SK-N-SH treated with all-trans-retinoic acid at 6 μM for 48 hours (cell line): ENCODE measurements at regions not wholly inside any gene's neighbourhood (a gene's known extent, or its start where the extent isn't known, plus 50 kb on each side); places are given as distances from the start of the nearest gene placed in this dataset.

Experiments used
- ATAC-seq: fragments of 200-7000 bp; cut with Tn5 transposase; 3 replicates; pipeline ENCODE4 v1.9.1; 2020; ENCODE audit warnings: mild to moderate bottlenecking, moderate library complexity
- ARNTL ChIP-seq: fragments of 450-650 bp; formaldehyde crosslinking; IDR thresholded peaks from 2 replicates; pipeline ENCODE4 v1.5.0; 2020; ENCODE audit warnings: low read depth, mild to moderate bottlenecking, moderate library complexity, borderline replicate concordance
- BACH2 ChIP-seq: fragments of 250-450 bp; sonication (Bioruptor Pico); IDR thresholded peaks from 2 replicates; pipeline ENCODE4 v1.9.0; 2021; ENCODE audit warnings: mild to moderate bottlenecking, borderline replicate concordance
- CSDC2 ChIP-seq: fragments of 250-450 bp; sonication (Bioruptor Pico); IDR thresholded peaks from 2 replicates; pipeline ENCODE4 v1.5.0; 2020; ENCODE audit warnings: mild to moderate bottlenecking, moderate library complexity
- ESRRG ChIP-seq: fragments of 250-450 bp; sonication (Bioruptor Pico); IDR thresholded peaks from 2 replicates; pipeline ENCODE4 v1.6.1; 2021; ENCODE audit warnings: mild to moderate bottlenecking
- GLIS3 ChIP-seq: fragments of 250-450 bp; sonication (Bioruptor Pico); IDR thresholded peaks from 2 replicates; pipeline ENCODE4 v1.5.0; 2020; ENCODE audit warnings: mild to moderate bottlenecking, moderate library complexity
- ISL1 ChIP-seq: fragments of 250-450 bp; sonication (Bioruptor Pico); IDR thresholded peaks from 2 replicates; pipeline ENCODE4 v2.1.2; 2022; ENCODE audit warnings: mild to moderate bottlenecking, moderate library complexity
- OSR1 ChIP-seq: fragments of 250-450 bp; sonication (Bioruptor Pico); IDR thresholded peaks from 2 replicates; pipeline ENCODE4 v1.8.0; 2022; ENCODE audit warnings: moderate library complexity, mild to moderate bottlenecking, inconsistent platforms
- PPARA ChIP-seq: fragments of 250-450 bp; sonication (Bioruptor Pico); IDR thresholded peaks from 2 replicates; pipeline ENCODE4 v1.5.0; 2020; ENCODE audit warnings: mild to moderate bottlenecking, borderline replicate concordance
- RARB ChIP-seq: fragments of 250-450 bp; sonication (Bioruptor Pico); IDR thresholded peaks from 2 replicates; pipeline ENCODE4 v1.8.0; 2021; ENCODE audit warnings: mild to moderate bottlenecking, moderate library complexity
- TOX ChIP-seq: fragments of 250-450 bp; sonication (Bioruptor Pico); IDR thresholded peaks from 2 replicates; pipeline ENCODE4 v1.8.0; 2021; ENCODE audit warnings: mild to moderate bottlenecking, moderate library complexity, borderline replicate concordance
- ZC3H10 ChIP-seq: fragments of 250-450 bp; sonication (Bioruptor Pico); IDR thresholded peaks from 2 replicates; pipeline ENCODE4 v1.5.1; 2021; ENCODE audit warnings: mild to moderate bottlenecking, moderate library complexity
- ZFP3 ChIP-seq: fragments of 250-450 bp; sonication (Bioruptor Pico); IDR thresholded peaks from 2 replicates; pipeline ENCODE4 v1.5.0; 2020; ENCODE audit warnings: mild to moderate bottlenecking, moderate library complexity
- ZFP30 ChIP-seq: fragments of 450-650 bp; formaldehyde crosslinking; IDR thresholded peaks from 2 replicates; pipeline ENCODE4 v1.5.0; 2022; ENCODE audit warnings: mild to moderate bottlenecking, moderate library complexity
- ZNF565 ChIP-seq: fragments of 450-650 bp; formaldehyde crosslinking; conservative IDR thresholded peaks from 2 replicates; pipeline ENCODE4 v1.5.0; 2020; ENCODE audit warnings: low read depth, mild to moderate bottlenecking, moderate library complexity
- ZNF70 ChIP-seq: fragments of 450-650 bp; formaldehyde crosslinking; IDR thresholded peaks from 2 replicates; pipeline ENCODE4 v1.5.0; 2020; ENCODE audit warnings: mild to moderate bottlenecking, moderate library complexity
- ZNF8 ChIP-seq: fragments of 450-650 bp; formaldehyde crosslinking; IDR thresholded peaks from 2 replicates; pipeline ENCODE4 v1.5.0; 2020; ENCODE audit warnings: mild to moderate bottlenecking, moderate library complexity
- TF ChIP-seq, protein P1 (sequence below): fragments of 250-450 bp; sonication (Bioruptor Pico); IDR thresholded peaks from 2 replicates; pipeline ENCODE4 v1.5.0; 2020; ENCODE audit warnings: mild to moderate bottlenecking, moderate library complexity
- TF ChIP-seq, protein P2 (sequence below): fragments of 250-450 bp; sonication (Bioruptor Pico); IDR thresholded peaks from 2 replicates; pipeline ENCODE4 v1.5.1; 2021; ENCODE audit warnings: mild to moderate bottlenecking, moderate library complexity
- TF ChIP-seq, protein P3 (sequence below): fragments of 250-450 bp; sonication (Bioruptor Pico); IDR thresholded peaks from 2 replicates; pipeline ENCODE4 v1.8.0; 2020; ENCODE audit warnings: mild to moderate bottlenecking, moderate library complexity, borderline replicate concordance
- TF ChIP-seq, protein P4 (sequence below): fragments of 250-450 bp; sonication (Bioruptor Pico); IDR thresholded peaks from 2 replicates; pipeline ENCODE4 v1.5.1; 2020; ENCODE audit warnings: low read depth, mild to moderate bottlenecking, moderate library complexity

DNA sequence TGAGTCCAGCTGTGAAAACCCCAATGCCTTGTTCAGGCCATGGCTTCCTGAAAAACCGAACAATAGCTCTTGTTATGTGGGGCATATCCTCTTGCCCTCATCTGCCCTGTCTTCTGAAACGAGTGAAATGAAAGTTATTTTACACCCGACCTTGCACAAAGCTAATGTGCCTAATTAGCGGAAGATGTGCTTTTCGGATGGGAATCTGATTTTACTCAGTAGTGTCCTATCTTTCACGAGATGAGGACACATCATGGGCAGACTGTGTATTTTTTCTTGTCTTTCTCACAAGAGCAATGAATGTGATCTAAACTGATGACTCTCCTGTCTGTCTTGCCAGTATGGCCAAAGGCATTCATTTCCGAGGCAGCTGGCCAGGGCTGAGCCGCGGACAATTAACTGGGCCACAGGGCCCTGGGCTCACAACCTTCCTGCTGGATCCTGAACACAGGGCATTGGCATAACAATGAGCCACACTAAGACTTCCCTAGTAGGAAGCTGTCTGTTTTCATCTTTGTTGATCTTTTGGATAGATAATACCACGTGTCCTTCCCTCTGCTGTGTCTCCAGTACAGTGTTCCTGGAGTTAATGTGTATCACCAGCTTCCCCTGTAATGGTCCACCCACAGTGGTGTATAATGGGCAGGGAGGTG is 86.0 kb upstream of the HIF1A start:
- TF ChIP-seq, protein P1, sequence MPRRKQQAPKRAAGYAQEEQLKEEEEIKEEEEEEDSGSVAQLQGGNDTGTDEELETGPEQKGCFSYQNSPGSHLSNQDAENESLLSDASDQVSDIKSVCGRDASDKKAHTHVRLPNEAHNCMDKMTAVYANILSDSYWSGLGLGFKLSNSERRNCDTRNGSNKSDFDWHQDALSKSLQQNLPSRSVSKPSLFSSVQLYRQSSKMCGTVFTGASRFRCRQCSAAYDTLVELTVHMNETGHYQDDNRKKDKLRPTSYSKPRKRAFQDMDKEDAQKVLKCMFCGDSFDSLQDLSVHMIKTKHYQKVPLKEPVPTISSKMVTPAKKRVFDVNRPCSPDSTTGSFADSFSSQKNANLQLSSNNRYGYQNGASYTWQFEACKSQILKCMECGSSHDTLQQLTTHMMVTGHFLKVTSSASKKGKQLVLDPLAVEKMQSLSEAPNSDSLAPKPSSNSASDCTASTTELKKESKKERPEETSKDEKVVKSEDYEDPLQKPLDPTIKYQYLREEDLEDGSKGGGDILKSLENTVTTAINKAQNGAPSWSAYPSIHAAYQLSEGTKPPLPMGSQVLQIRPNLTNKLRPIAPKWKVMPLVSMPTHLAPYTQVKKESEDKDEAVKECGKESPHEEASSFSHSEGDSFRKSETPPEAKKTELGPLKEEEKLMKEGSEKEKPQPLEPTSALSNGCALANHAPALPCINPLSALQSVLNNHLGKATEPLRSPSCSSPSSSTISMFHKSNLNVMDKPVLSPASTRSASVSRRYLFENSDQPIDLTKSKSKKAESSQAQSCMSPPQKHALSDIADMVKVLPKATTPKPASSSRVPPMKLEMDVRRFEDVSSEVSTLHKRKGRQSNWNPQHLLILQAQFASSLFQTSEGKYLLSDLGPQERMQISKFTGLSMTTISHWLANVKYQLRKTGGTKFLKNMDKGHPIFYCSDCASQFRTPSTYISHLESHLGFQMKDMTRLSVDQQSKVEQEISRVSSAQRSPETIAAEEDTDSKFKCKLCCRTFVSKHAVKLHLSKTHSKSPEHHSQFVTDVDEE (CRISPR knock-in tag): peak; percentile 58; the same call in 1 of the 2 replicates
- TF ChIP-seq OSR1: no peak
- no peak for TF ChIP-seq PPARA
- TF ChIP-seq GLIS3: 0 out of 2 replicates have a peak, but pooled peaks have one; percentile 71
- no peak for TF ChIP-seq ZC3H10 (CRISPR knock-in tag)
- TF ChIP-seq, protein P2, sequence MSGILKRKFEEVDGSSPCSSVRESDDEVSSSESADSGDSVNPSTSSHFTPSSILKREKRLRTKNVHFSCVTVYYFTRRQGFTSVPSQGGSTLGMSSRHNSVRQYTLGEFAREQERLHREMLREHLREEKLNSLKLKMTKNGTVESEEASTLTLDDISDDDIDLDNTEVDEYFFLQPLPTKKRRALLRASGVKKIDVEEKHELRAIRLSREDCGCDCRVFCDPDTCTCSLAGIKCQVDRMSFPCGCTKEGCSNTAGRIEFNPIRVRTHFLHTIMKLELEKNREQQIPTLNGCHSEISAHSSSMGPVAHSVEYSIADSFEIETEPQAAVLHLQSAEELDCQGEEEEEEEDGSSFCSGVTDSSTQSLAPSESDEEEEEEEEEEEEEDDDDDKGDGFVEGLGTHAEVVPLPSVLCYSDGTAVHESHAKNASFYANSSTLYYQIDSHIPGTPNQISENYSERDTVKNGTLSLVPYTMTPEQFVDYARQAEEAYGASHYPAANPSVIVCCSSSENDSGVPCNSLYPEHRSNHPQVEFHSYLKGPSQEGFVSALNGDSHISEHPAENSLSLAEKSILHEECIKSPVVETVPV (CRISPR knock-in tag): no peak
- TF ChIP-seq ZFP30 (CRISPR knock-in tag): no peak
- TF ChIP-seq CSDC2 (CRISPR knock-in tag): no peak
- TF ChIP-seq ARNTL (CRISPR knock-in tag): no peak; the same call in 1 of the 2 replicates
- TF ChIP-seq ZFP3 (CRISPR knock-in tag): peak; percentile 50; the same call in 1 of the 2 replicates
- TF ChIP-seq RARB (CRISPR knock-in tag): no peak
- no peak for TF ChIP-seq BACH2 (CRISPR knock-in tag)
- no peak for TF ChIP-seq ZNF70 (CRISPR knock-in tag)
- TF ChIP-seq, protein P3, sequence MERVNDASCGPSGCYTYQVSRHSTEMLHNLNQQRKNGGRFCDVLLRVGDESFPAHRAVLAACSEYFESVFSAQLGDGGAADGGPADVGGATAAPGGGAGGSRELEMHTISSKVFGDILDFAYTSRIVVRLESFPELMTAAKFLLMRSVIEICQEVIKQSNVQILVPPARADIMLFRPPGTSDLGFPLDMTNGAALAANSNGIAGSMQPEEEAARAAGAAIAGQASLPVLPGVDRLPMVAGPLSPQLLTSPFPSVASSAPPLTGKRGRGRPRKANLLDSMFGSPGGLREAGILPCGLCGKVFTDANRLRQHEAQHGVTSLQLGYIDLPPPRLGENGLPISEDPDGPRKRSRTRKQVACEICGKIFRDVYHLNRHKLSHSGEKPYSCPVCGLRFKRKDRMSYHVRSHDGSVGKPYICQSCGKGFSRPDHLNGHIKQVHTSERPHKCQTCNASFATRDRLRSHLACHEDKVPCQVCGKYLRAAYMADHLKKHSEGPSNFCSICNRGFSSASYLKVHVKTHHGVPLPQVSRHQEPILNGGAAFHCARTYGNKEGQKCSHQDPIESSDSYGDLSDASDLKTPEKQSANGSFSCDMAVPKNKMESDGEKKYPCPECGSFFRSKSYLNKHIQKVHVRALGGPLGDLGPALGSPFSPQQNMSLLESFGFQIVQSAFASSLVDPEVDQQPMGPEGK: no peak
- no peak for TF ChIP-seq ZNF565 (CRISPR knock-in tag)
- TF ChIP-seq ESRRG (CRISPR knock-in tag): 0 out of 2 replicates have a peak, but pooled peaks have one; percentile 37
- peak; percentile 27 for TF ChIP-seq ISL1 (CRISPR knock-in tag)
- no peak for TF ChIP-seq TOX (CRISPR knock-in tag)
- TF ChIP-seq ZNF8 (CRISPR knock-in tag): no peak
- ATAC-seq: peak; percentile 78

DNA sequence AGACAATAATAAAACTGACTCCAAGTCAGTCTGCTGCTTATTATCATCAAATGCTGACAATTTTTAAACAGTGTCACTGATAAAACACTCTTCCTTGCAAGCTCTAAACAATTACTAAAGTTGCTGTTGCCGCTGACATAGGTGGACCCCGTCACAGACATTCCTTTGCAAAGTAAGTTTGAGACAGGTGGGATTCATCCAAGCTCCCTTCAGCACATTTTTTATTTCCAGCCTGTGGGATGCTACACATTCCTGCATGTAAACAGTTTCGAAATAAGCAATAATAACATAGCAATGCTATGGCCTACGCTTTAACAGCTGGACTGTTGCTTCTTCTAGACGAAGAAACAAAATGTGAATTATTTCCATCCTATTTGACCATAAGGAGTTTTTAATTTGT is 85.4 kb upstream of the HIF1A start:
- TF ChIP-seq GLIS3: no peak
- no peak for TF ChIP-seq PPARA
- TF ChIP-seq, protein P2 (CRISPR knock-in tag): no peak
- no peak for ATAC-seq

DNA sequence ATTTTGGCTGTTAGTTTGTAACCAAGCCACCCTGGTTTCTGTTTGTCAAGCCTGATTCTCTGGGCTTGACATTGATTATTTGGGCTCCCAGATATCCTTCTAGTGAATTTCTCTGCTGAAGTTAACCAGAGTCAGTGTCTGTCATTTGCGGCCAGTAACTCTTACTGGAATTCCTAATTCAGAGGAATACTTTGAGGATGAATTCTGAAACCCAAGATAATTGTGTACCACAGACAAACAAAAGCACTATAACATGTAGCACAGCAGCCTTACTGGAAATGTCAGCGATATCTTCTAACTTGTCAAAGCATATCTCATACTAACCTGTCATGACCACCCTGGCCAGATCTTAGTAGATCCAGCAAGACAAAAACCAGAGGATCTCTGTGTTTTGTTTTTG is 84.4 kb upstream of the HIF1A start:
- ATAC-seq: peak; percentile 19
- TF ChIP-seq, protein P3: no peak
- peak; percentile 59; the same call in 1 of the 2 replicates for TF ChIP-seq RARB (CRISPR knock-in tag)
- TF ChIP-seq, protein P4, sequence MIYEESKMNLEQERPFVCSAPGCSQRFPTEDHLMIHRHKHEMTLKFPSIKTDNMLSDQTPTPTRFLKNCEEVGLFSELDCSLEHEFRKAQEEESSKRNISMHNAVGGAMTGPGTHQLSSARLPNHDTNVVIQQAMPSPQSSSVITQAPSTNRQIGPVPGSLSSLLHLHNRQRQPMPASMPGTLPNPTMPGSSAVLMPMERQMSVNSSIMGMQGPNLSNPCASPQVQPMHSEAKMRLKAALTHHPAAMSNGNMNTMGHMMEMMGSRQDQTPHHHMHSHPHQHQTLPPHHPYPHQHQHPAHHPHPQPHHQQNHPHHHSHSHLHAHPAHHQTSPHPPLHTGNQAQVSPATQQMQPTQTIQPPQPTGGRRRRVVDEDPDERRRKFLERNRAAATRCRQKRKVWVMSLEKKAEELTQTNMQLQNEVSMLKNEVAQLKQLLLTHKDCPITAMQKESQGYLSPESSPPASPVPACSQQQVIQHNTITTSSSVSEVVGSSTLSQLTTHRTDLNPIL: no peak
- TF ChIP-seq, protein P2 (CRISPR knock-in tag): peak; percentile 43; the same call in 1 of the 2 replicates
- no peak for TF ChIP-seq ZFP3 (CRISPR knock-in tag)
- TF ChIP-seq TOX (CRISPR knock-in tag): peak; percentile 84; the same call in 1 of the 2 replicates
- TF ChIP-seq ZNF565 (CRISPR knock-in tag): no peak
- TF ChIP-seq, protein P1 (CRISPR knock-in tag): no peak
